HepG2 (cell line): ENCODE measurements at regions not wholly inside any gene's neighbourhood (a gene's known extent, or its start where the extent isn't known, plus 50 kb on each side); places are given as distances from the start of the nearest gene placed in this dataset.

Experiments used
- ATAC-seq: fragments of 200-7000 bp; cut with Tn5 transposase; 3 replicates; pipeline ENCODE4 v1.9.1; 2020; ENCODE audit warnings: mild to moderate bottlenecking, moderate library complexity
- BruUV-seq: library from RNA; stranded (reverse); fragments of 400-500 nt; replicated peaks from 2 replicates; lab custom pipeline; 2021; lab: Mats Ljungman, UMichigan
- CTCF ChIA-PET: fragments of 300-600 bp; formaldehyde crosslinking; extraction: SDS; loops from one replicate; lab custom pipeline; 2021; ENCODE audit warnings: low total read pairs, inconsistent platforms, low intra/inter-chr PET ratio; lab: Yijun Ruan, JAX
- POLR2A ChIA-PET: fragments of 350-600 bp; sonication (Branson Sonifier 250); formaldehyde crosslinking; loops from one replicate; lab custom pipeline; 2020; ENCODE audit warnings: antibody characterized with exemption, inconsistent platforms; lab: Yijun Ruan, JAX
- DNase-seq: peaks from one replicate; pipeline ENCODE4 v3.0.0-alpha.2; 2015; ENCODE audit warnings: low spot score
- FAIRE-seq: peaks from 3 replicates; lab custom pipeline; 2011; peaks lifted over from hg19 to GRCh38; lab: Jason Lieb, UNC
- H2AFZ ChIP-seq: one replicate; pipeline ENCODE4 v1.6.1; 2011; ENCODE audit warnings: low read length, inconsistent platforms
- H3K27ac ChIP-seq: fragments of 300-600 bp; 3 replicates; pipeline ENCODE4 v1.8.0; 2011; ENCODE audit warnings: mixed run types, mild to moderate bottlenecking, mixed read lengths, low read length, inconsistent platforms; ENCODE audit not compliant: insufficient read depth; ENCODE audit errors: extremely low read length
- H3K27me3 ChIP-seq, 2 experiments: fragments of 200-600 bp in 1 of 2; 2 replicates in 1 of 2; 3 replicates in 1 of 2; pipeline versions ENCODE4 v1.6.0 to v1.8.0; 2011; ENCODE audit warnings: low read length in 2 of 2, mild to moderate bottlenecking in 2 of 2, moderate library complexity in 2 of 2, inconsistent platforms in 1 of 2; ENCODE audit not compliant: insufficient read depth in 2 of 2, control insufficient read depth in 1 of 2
- H3K36me3 ChIP-seq, 2 experiments: fragments of 200-600 bp in 1 of 2; replicated peaks in 1 of 2; 2 replicates in 1 of 2; 3 replicates in 1 of 2; pipeline versions ENCODE4 v1.5.1 to v1.8.0; 2011; ENCODE audit warnings: low read length in 2 of 2, inconsistent platforms in 1 of 2; ENCODE audit not compliant: insufficient read depth in 2 of 2, control insufficient read depth in 1 of 2
- H3K4me1 ChIP-seq: 2 replicates; pipeline ENCODE4 v1.5.1; 2012; ENCODE audit warnings: low read length, inconsistent platforms; ENCODE audit not compliant: insufficient read depth
- H3K4me2 ChIP-seq: 2 replicates; pipeline ENCODE4 v1.6.0; 2011; ENCODE audit warnings: low read depth, low read length, inconsistent platforms
- H3K4me3 ChIP-seq, 3 experiments: fragments of 200-600 bp in 1 of 3; sonication (generic), shearing (Covaris generic) in 1 of 3; replicated peaks in 1 of 3; 2 replicates each; pipeline ENCODE4 v1.5.1; 2011 to 2016; ENCODE audit warnings: low read length in 3 of 3, inconsistent platforms in 2 of 3, low read depth in 2 of 3, mild to moderate bottlenecking in 2 of 3, control low read depth in 1 of 3, mixed read lengths in 1 of 3; ENCODE audit not compliant: insufficient read depth in 1 of 3
- H3K79me2 ChIP-seq: one replicate; pipeline ENCODE4 v1.6.1; 2011; ENCODE audit warnings: low read length, inconsistent platforms; ENCODE audit not compliant: insufficient read depth
- H3K9ac ChIP-seq: 2 replicates; pipeline ENCODE4 v1.6.0; 2011; ENCODE audit warnings: mild to moderate bottlenecking, low read depth, low read length, inconsistent platforms; ENCODE audit not compliant: insufficient read depth
- H3K9me3 ChIP-seq: 2 replicates; pipeline ENCODE4 v1.5.1; 2012; ENCODE audit warnings: mild to moderate bottlenecking, low read length
- H4K20me1 ChIP-seq: 2 replicates; pipeline ENCODE4 v1.6.0; 2011; ENCODE audit warnings: inconsistent platforms, mild to moderate bottlenecking, low read length, moderate library complexity; ENCODE audit not compliant: insufficient read depth
- BRCA1 ChIP-seq: sonication (generic); formaldehyde crosslinking; IDR thresholded peaks from 2 replicates; pipeline ENCODE4 v1.4.0; 2020; ENCODE audit warnings: missing genetic modification reagents
- FOXK2 ChIP-seq: fragments of 450-650 bp; IDR thresholded peaks from 2 replicates; pipeline ENCODE4 v1.6.1; 2016
- HNRNPLL ChIP-seq: fragments of 200-400 bp; formaldehyde crosslinking; IDR thresholded peaks from 2 replicates; pipeline ENCODE4 v1.6.1; 2017; ENCODE audit warnings: mild to moderate bottlenecking, low read depth, low read length; ENCODE audit not compliant: poor library complexity, severe bottlenecking
- KDM6A ChIP-seq: IDR thresholded peaks from 2 replicates; pipeline ENCODE4 v1.6.1; 2016; ENCODE audit warnings: low read depth
- NFKB2 ChIP-seq: sonication (generic); formaldehyde crosslinking; IDR thresholded peaks from 2 replicates; pipeline ENCODE4 v1.4.0; 2020; ENCODE audit warnings: missing genetic modification reagents, borderline replicate concordance
- RERE ChIP-seq: IDR thresholded peaks from 2 replicates; pipeline ENCODE4 v1.6.1; 2016; ENCODE audit warnings: low read depth, missing genetic modification reagents, missing compliant biosample characterization
- TEF ChIP-seq: sonication (generic); formaldehyde crosslinking; IDR thresholded peaks from 2 replicates; pipeline ENCODE4 v1.5.0; 2020; ENCODE audit warnings: missing genetic modification reagents
- ZNF230 ChIP-seq: sonication (generic); formaldehyde crosslinking; IDR thresholded peaks from 2 replicates; pipeline ENCODE4 v1.4.0; 2020; ENCODE audit warnings: mild to moderate bottlenecking, missing genetic modification reagents
- ZNF282 ChIP-seq: fragments of 450-650 bp; IDR thresholded peaks from 2 replicates; pipeline ENCODE4 v1.6.1; 2018; ENCODE audit not compliant: partially characterized antibody
- ZNF335 ChIP-seq: sonication (generic); formaldehyde crosslinking; IDR thresholded peaks from 2 replicates; pipeline ENCODE4 v1.4.0; 2020; ENCODE audit warnings: missing genetic modification reagents
- ZNF468 ChIP-seq: sonication (generic); formaldehyde crosslinking; IDR thresholded peaks from 2 replicates; pipeline ENCODE4 v1.8.0; 2022; ENCODE audit warnings: mild to moderate bottlenecking, moderate library complexity, missing genetic modification reagents
- ZNF598 ChIP-seq: sonication (generic); formaldehyde crosslinking; IDR thresholded peaks from 2 replicates; pipeline ENCODE4 v1.5.1; 2020; ENCODE audit warnings: mild to moderate bottlenecking, missing genetic modification reagents, borderline replicate concordance
- ZNF629 ChIP-seq: sonication (generic); formaldehyde crosslinking; conservative IDR thresholded peaks from 2 replicates; pipeline ENCODE4 v1.5.0; 2020; ENCODE audit warnings: missing genetic modification reagents
- ZNF646 ChIP-seq: sonication (generic); formaldehyde crosslinking; IDR thresholded peaks from 2 replicates; pipeline ENCODE4 v1.9.0; 2021; ENCODE audit warnings: mild to moderate bottlenecking, missing genetic modification reagents
- ZNF816 ChIP-seq: sonication (generic); formaldehyde crosslinking; IDR thresholded peaks from 2 replicates; pipeline ENCODE4 v1.8.0; 2022; ENCODE audit warnings: missing genetic modification reagents, mild to moderate bottlenecking, borderline replicate concordance
- WGBS: methylation state at CpG from one replicate; pipeline ENCODE4 v1.1.6; 2017; ENCODE audit warnings: low lambda C conversion rate; 5-methylcytosine and 5-hydroxymethylcytosine counted together
- in situ Hi-C: cut with HindIII; loops from 2 replicates; pipeline ENCODE4 v1.10.0; 2017; ENCODE audit warnings: low pct_unique_long_range_greater_than_20kb; ENCODE audit not compliant: extremely low pct_ligation_motif_present
- intact Hi-C: fragments of 100-400 bp; cut with micrococcal nuclease; formaldehyde crosslinking; loops from one replicate; pipeline ENCODE4 v1.10.0; 2022; ENCODE audit not compliant: unreplicated experiment

GRCh38 chrX:960821-961220, 251.6 kb downstream of the CRLF2 start:
- ChIA-PET POLR2A (no interaction called here), CTCF (no interaction called here)
- no TSS peak for BruUV-seq
- peaks cover 12% of the 10 kb centered on the region for H3K4me1 ChIP-seq
- no peak for ATAC-seq
- H4K20me1 ChIP-seq: no peaks in the 10 kb centered on the region
- DNase-seq: no peak
- H3K27ac ChIP-seq: no peak overlapping the region
- no peaks in the 10 kb centered on the region for H3K79me2 ChIP-seq
- WGBS: 12% methylated on average over 8 of the region's 8 CpGs
- in situ Hi-C loops: no loop called here
- no peak overlapping the region for H3K4me3 ChIP-seq
- intact Hi-C loops: no loop called here
- H3K27me3 ChIP-seq: peaks cover 0 to 15% of the 10 kb centered on the region in 2 experiments; a peak in 3 of 5 replicates
- no peak overlapping the region for H3K9ac ChIP-seq
- FAIRE-seq: no peak
- no peaks in the 10 kb centered on the region for H3K9me3 ChIP-seq
- no peak overlapping the region for H2AFZ ChIP-seq
- H3K36me3 ChIP-seq: no peaks in the 10 kb centered on the region
- H3K4me2 ChIP-seq: no peak overlapping the region
- no peak for TF ChIP-seq ZNF230 (CRISPR knock-in tag)
- no peak for TF ChIP-seq ZNF468
- TF ChIP-seq RERE (CRISPR knock-in tag): no peak
- no peak for TF ChIP-seq ZNF335 (CRISPR knock-in tag)
- TF ChIP-seq KDM6A (CRISPR knock-in tag): no peak
- no peak for TF ChIP-seq FOXK2
- TF ChIP-seq ZNF629 (CRISPR knock-in tag): no peak
- TF ChIP-seq BRCA1: no peak
- no peak for TF ChIP-seq NFKB2 (CRISPR knock-in tag)
- TF ChIP-seq TEF (CRISPR knock-in tag): no peak
- TF ChIP-seq ZNF282: no peak
- no peak for TF ChIP-seq HNRNPLL
- no peak for TF ChIP-seq ZNF816 (CRISPR knock-in tag)
- no peak for TF ChIP-seq ZNF598
- no peak for TF ChIP-seq ZNF646 (CRISPR knock-in tag)
